ENCODE measurements at regions not wholly inside any gene's neighbourhood (a gene's known extent, or its start where the extent isn't known, plus 50 kb on each side); places are given as distances from the start of the nearest gene placed in this dataset.
A peak's percentile ranks its signal among the peaks of the same experiment; 100 is the strongest.

- no peaks in the 10 kb centered on the region for H3K27me3 ChIP-seq (ENCODE audit: control insufficient read depth, insufficient read depth, low read length)
- no peak for TF ChIP-seq CTCF (IDR thresholded peaks at IDR 0.05; ENCODE audit: insufficient read depth, low read length, poor library complexity, severe bottlenecking)
- no peak overlapping the region for H3K4me3 ChIP-seq (ENCODE audit: low read depth, low read length)
- no peak for DNase-seq (ENCODE audit: low read depth)
- H3K36me3 ChIP-seq (ENCODE audit: control insufficient read depth, insufficient read depth, low read length) = no peaks in the 10 kb centered on the region
These were observed 735.3 kb upstream of the ZNF608 start for GRCh38 chr5:125481506-125482465.

GRCh38 chr5:125483609-125484008, 737.2 kb upstream of the ZNF608 start:
- no peak overlapping the region for H3K4me3 ChIP-seq (ENCODE audit: low read depth, low read length)
- TF ChIP-seq CTCF (IDR thresholded peaks at IDR 0.05; ENCODE audit: insufficient read depth, low read length, poor library complexity, severe bottlenecking) = no peak
- no peaks in the 10 kb centered on the region for H3K27me3 ChIP-seq (ENCODE audit: control insufficient read depth, insufficient read depth, low read length)
- H3K36me3 ChIP-seq (ENCODE audit: control insufficient read depth, insufficient read depth, low read length) = no peaks in the 10 kb centered on the region
- DNase-seq (ENCODE audit: low read depth) = no peak

GRCh38 chr5:125484272-125484741, 737.9 kb upstream of the ZNF608 start:
- H3K4me3 ChIP-seq (ENCODE audit: low read depth, low read length) = no peak overlapping the region
- H3K36me3 ChIP-seq (ENCODE audit: control insufficient read depth, insufficient read depth, low read length) = no peaks in the 10 kb centered on the region
- no peaks in the 10 kb centered on the region for H3K27me3 ChIP-seq (ENCODE audit: control insufficient read depth, insufficient read depth, low read length)
- peak; percentile 72 for DNase-seq (ENCODE audit: low read depth)
- TF ChIP-seq CTCF (IDR thresholded peaks at IDR 0.05; ENCODE audit: insufficient read depth, low read length, poor library complexity, severe bottlenecking) = no peak

- no peak for TF ChIP-seq CTCF (IDR thresholded peaks at IDR 0.05; ENCODE audit: insufficient read depth, low read length, poor library complexity, severe bottlenecking)
- DNase-seq (ENCODE audit: low read depth) = peak; percentile 97
- no peak overlapping the region for H3K4me3 ChIP-seq (ENCODE audit: low read depth, low read length)
- no peaks in the 10 kb centered on the region for H3K36me3 ChIP-seq (ENCODE audit: control insufficient read depth, insufficient read depth, low read length)
- H3K27me3 ChIP-seq (ENCODE audit: control insufficient read depth, insufficient read depth, low read length) = no peaks in the 10 kb centered on the region
These were observed 738.6 kb upstream of the ZNF608 start for GRCh38 chr5:125484742-125485641.

GRCh38 chr5:125485771-125486170, 739.3 kb upstream of the ZNF608 start:
- TF ChIP-seq CTCF (IDR thresholded peaks at IDR 0.05; ENCODE audit: insufficient read depth, low read length, poor library complexity, severe bottlenecking) = no peak
- no peak for DNase-seq (ENCODE audit: low read depth)
- Histone ChIP-seq H3K27me3 (ENCODE audit: control insufficient read depth, insufficient read depth, low read length) (no peaks in the 10 kb centered on the region), H3K4me3 (ENCODE audit: low read depth, low read length) (no peak overlapping the region), H3K36me3 (ENCODE audit: control insufficient read depth, insufficient read depth, low read length) (no peaks in the 10 kb centered on the region)

Data from kidney epithelial cell (primary cell).